ENCODE measurements at regions not wholly inside any gene's neighbourhood (a gene's known extent, or its start where the extent isn't known, plus 50 kb on each side); places are given as distances from the start of the nearest gene placed in this dataset.

GRCh38 chr9:100865648-100866047 is 162.9 kb upstream of the PLPPR1 start:
- H3K27ac ChIP-seq: no peak overlapping the region
- H3K27me3 ChIP-seq: no peaks in the 10 kb centered on the region
- H3K4me1 ChIP-seq: no peaks in the 10 kb centered on the region
- H3K4me3 ChIP-seq: no peak overlapping the region
- intact Hi-C loops (cut with DNase I; ENCODE audit: low total_unique reads): no loop called here
- TF ChIP-seq POLR2AphosphoS5 (IDR thresholded peaks at IDR 0.05): no peak
- no peak for TF ChIP-seq POLR2A (IDR thresholded peaks at IDR 0.05)
- TF ChIP-seq CTCF (IDR thresholded peaks at IDR 0.05): no peak
- no peak for DNase-seq (ENCODE audit: low spot score in 2 of 2)
- H3K9me3 ChIP-seq: peaks cover 0 to 5% of the 10 kb centered on the region in 2 donors
- H3K36me3 ChIP-seq: no peaks in the 10 kb centered on the region

- H3K4me3 ChIP-seq: no peak overlapping the region
Observed at GRCh38 chr9:100869326-100869725, 159.2 kb upstream of the PLPPR1 start.

DNA sequence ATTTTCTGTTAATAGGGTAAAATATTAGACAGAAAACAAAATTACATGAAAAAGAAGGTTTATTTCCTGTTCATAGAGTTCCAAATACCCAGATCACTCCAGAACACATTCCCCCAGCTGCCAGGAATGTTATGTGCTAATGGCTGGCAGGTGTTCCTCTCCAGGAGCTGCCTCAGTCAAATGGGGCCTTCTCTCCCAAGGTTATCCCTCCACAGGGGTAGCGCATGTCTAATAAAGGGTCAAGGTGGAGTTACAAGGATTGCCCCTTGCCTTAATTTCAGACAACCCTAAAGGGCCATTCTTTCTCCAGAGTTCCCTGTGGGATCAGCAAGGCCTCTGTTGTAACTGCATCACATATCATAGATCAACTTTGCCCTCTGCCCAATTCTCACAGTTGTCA is 148.6 kb upstream of the PLPPR1 start:
- Histone ChIP-seq H3K4me3 (no peak overlapping the region), H3K27me3 (no peaks in the 10 kb centered on the region), H3K27ac (no peak overlapping the region), H3K9me3 (no peaks in the 10 kb centered on the region), H3K4me1 (no peaks in the 10 kb centered on the region), H3K36me3 (no peaks in the 10 kb centered on the region)
- intact Hi-C loops (cut with DNase I; ENCODE audit: low total_unique reads): no loop called here
- no peak for DNase-seq (ENCODE audit: low spot score in 2 of 2)
- TF ChIP-seq CTCF (IDR thresholded peaks at IDR 0.05) (no peak), POLR2A (IDR thresholded peaks at IDR 0.05) (no peak), POLR2AphosphoS5 (IDR thresholded peaks at IDR 0.05) (no peak)

More at GRCh38 chr9:100869326-100869725, 159.2 kb upstream of the PLPPR1 start:
- no peak for DNase-seq (ENCODE audit: low spot score in 2 of 2)
- intact Hi-C loops (cut with DNase I; ENCODE audit: low total_unique reads): no loop called here
- H3K27me3 ChIP-seq: no peaks in the 10 kb centered on the region
- no peaks in the 10 kb centered on the region for H3K36me3 ChIP-seq
- no peaks in the 10 kb centered on the region for H3K4me1 ChIP-seq
- TF ChIP-seq POLR2AphosphoS5 (IDR thresholded peaks at IDR 0.05): no peak
- TF ChIP-seq CTCF (IDR thresholded peaks at IDR 0.05): no peak
- TF ChIP-seq POLR2A (IDR thresholded peaks at IDR 0.05): no peak
- H3K27ac ChIP-seq: no peak overlapping the region
- H3K9me3 ChIP-seq: no peaks in the 10 kb centered on the region

GRCh38 chr9:100880284-100880683 is 148.2 kb upstream of the PLPPR1 start:
- TF ChIP-seq POLR2A (IDR thresholded peaks at IDR 0.05): no peak
- intact Hi-C loops (cut with DNase I; ENCODE audit: low total_unique reads): no loop called here
- DNase-seq (ENCODE audit: low spot score in 2 of 2): no peak

GRCh38 chr9:100884518-100884917 is 144.0 kb upstream of the PLPPR1 start:
- TF ChIP-seq POLR2A (IDR thresholded peaks at IDR 0.05): no peak
- TF ChIP-seq POLR2AphosphoS5 (IDR thresholded peaks at IDR 0.05): no peak
- TF ChIP-seq CTCF (IDR thresholded peaks at IDR 0.05): no peak
- intact Hi-C loops (cut with DNase I; ENCODE audit: low total_unique reads): no loop called here
- Histone ChIP-seq H3K27me3 (no peaks in the 10 kb centered on the region), H3K36me3 (no peaks in the 10 kb centered on the region), H3K4me3 (no peak overlapping the region), H3K4me1 (no peaks in the 10 kb centered on the region), H3K27ac (no peak overlapping the region), H3K9me3 (peaks cover 0 to 6% of the 10 kb centered on the region in 2 donors)
- no peak for DNase-seq (ENCODE audit: low spot score in 2 of 2)

More at GRCh38 chr9:100880284-100880683, 148.2 kb upstream of the PLPPR1 start:
- no peaks in the 10 kb centered on the region for H3K36me3 ChIP-seq
- no peaks in the 10 kb centered on the region for H3K27me3 ChIP-seq
- no peaks in the 10 kb centered on the region for H3K9me3 ChIP-seq
- H3K4me3 ChIP-seq: no peak overlapping the region
- no peaks in the 10 kb centered on the region for H3K4me1 ChIP-seq
- H3K27ac ChIP-seq: no peak overlapping the region

DNA sequence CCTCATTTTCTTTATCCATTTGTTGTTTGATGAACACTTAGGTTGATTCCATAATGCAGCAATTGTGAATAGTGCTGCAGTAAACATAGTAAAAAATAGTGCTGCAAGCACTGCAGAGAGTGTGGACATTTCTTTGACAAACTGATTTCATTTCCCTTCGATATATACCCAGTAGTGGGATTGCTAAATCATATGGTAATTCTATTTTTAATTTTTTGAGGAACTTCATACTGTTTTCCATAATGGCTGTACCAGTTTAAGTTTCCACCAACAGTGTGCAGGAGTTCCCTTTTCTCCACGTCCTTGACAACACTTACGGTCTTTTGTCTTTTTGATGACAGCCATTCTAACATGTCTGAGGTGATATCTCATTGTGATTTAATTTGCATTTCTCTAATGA is 138.2 kb upstream of the PLPPR1 start:
- Histone ChIP-seq H3K36me3 (no peaks in the 10 kb centered on the region), H3K4me1 (no peaks in the 10 kb centered on the region), H3K27me3 (no peaks in the 10 kb centered on the region), H3K27ac (no peak overlapping the region), H3K9me3 (peaks cover 0 to 6% of the 10 kb centered on the region in 2 donors), H3K4me3 (no peak overlapping the region)
- intact Hi-C loops (cut with DNase I; ENCODE audit: low total_unique reads): no loop called here
- DNase-seq (ENCODE audit: low spot score in 2 of 2): no peak
- TF ChIP-seq POLR2A (IDR thresholded peaks at IDR 0.05): no peak
- TF ChIP-seq POLR2AphosphoS5 (IDR thresholded peaks at IDR 0.05): no peak
- TF ChIP-seq CTCF (IDR thresholded peaks at IDR 0.05): no peak

All from breast epithelium (tissue), 4 donors.